Endothelial cell of umbilical vein (primary cell): ENCODE measurements at regions not wholly inside any gene's neighbourhood (a gene's known extent, or its start where the extent isn't known, plus 50 kb on each side); places are given as distances from the start of the nearest gene placed in this dataset.

ENCODE experiments used
- BruUV-seq: library from RNA; stranded (reverse); fragments of 400-500 nt; replicated peaks from 2 replicates; lab custom pipeline; 2021; lab: Mats Ljungman, UMichigan
- CTCF ChIA-PET: fragments of 300-600, 350-600 bp; sonication (Branson Sonifier 250); formaldehyde crosslinking; loops from one replicate; lab custom pipeline; 2021; ENCODE audit warnings: antibody characterized with exemption, inconsistent platforms; lab: Charles Lee
- POLR2A ChIA-PET: fragments of 300-600, 350-600 bp; sonication (Branson Sonifier 250); formaldehyde crosslinking; loops from one replicate; lab custom pipeline; 2021; ENCODE audit warnings: antibody characterized with exemption, inconsistent platforms; lab: Charles Lee
- DNase-seq: peaks from one replicate; pipeline ENCODE4 v3.0.0-alpha.2; 2011; ENCODE audit warnings: low read depth, low spot score
- FAIRE-seq: peaks from 2 replicates; lab custom pipeline; 2011; peaks lifted over from hg19 to GRCh38; lab: Jason Lieb, UNC
- H2AFZ ChIP-seq: 2 replicates; pipeline ENCODE4 v1.6.0; 2012; ENCODE audit warnings: low read depth, low read length, control low read depth, inconsistent platforms
- H3K27ac ChIP-seq: 2 replicates; pipeline ENCODE4 v1.5.1; 2011; ENCODE audit warnings: low read depth, mild to moderate bottlenecking, control low read depth, low read length, moderate library complexity; ENCODE audit not compliant: insufficient read depth
- H3K27me3 ChIP-seq, 2 experiments: 2 replicates each; pipeline versions ENCODE4 v1.6.0 to v1.6.1; 2011; ENCODE audit warnings: low read length in 2 of 2, mixed read lengths in 1 of 2; ENCODE audit not compliant: control insufficient read depth in 2 of 2, insufficient read depth in 2 of 2
- H3K36me3 ChIP-seq, 2 experiments: 2 replicates in 1 of 2; 3 replicates in 1 of 2; pipeline ENCODE4 v1.5.1; 2011; ENCODE audit warnings: low read length in 2 of 2, mild to moderate bottlenecking in 1 of 2, moderate library complexity in 1 of 2; ENCODE audit not compliant: control insufficient read depth in 2 of 2, insufficient read depth in 2 of 2; ENCODE audit errors: extremely low read depth in 1 of 2
- H3K4me1 ChIP-seq: 3 replicates; pipeline ENCODE4 v1.5.1; 2011; ENCODE audit warnings: mild to moderate bottlenecking, low read length; ENCODE audit not compliant: control insufficient read depth, insufficient read depth; ENCODE audit errors: extremely low read depth
- H3K4me2 ChIP-seq: 2 replicates; pipeline ENCODE4 v1.6.1; 2011; ENCODE audit warnings: low read length, control low read depth, mixed read lengths; ENCODE audit not compliant: insufficient read depth
- H3K4me3 ChIP-seq, 3 experiments: fragments of 200-600 bp in 1 of 3; sonication (generic), shearing (Covaris generic) in 1 of 3; replicated peaks in 1 of 3; 2 replicates each; pipeline ENCODE4 v1.5.1; 2011 to 2016; ENCODE audit warnings: control low read depth in 3 of 3, low read length in 3 of 3, mild to moderate bottlenecking in 2 of 3, inconsistent platforms in 1 of 3, low read depth in 1 of 3, moderate library complexity in 1 of 3; ENCODE audit not compliant: insufficient read depth in 1 of 3
- H3K79me2 ChIP-seq: 2 replicates; pipeline ENCODE4 v1.6.0; 2012; ENCODE audit warnings: low read length, inconsistent platforms; ENCODE audit not compliant: control insufficient read depth, insufficient read depth
- H3K9ac ChIP-seq: replicated peaks from 2 replicates; pipeline ENCODE3; 2011; ENCODE audit warnings: low read length, control low read depth; ENCODE audit not compliant: insufficient read depth; ENCODE audit errors: extremely low read depth
- H3K9me1 ChIP-seq: replicated peaks from 3 replicates; pipeline ENCODE4 v1.6.0; 2011; ENCODE audit warnings: mild to moderate bottlenecking, low read length; ENCODE audit not compliant: control insufficient read depth, insufficient read depth; ENCODE audit errors: extremely low read depth
- H3K9me3 ChIP-seq: replicated peaks from 2 replicates; pipeline ENCODE4 v1.5.1; 2012; ENCODE audit warnings: low read length, inconsistent platforms; ENCODE audit not compliant: control insufficient read depth, insufficient read depth
- H4K20me1 ChIP-seq: replicated peaks from 2 replicates; pipeline ENCODE3; 2011; ENCODE audit warnings: mild to moderate bottlenecking, low read length; ENCODE audit not compliant: control insufficient read depth, insufficient read depth; ENCODE audit errors: extremely low read depth
- EZH2 ChIP-seq: IDR thresholded peaks from 2 replicates; pipeline ENCODE4 v1.6.1; 2012; ENCODE audit warnings: borderline replicate concordance, low read depth, mild to moderate bottlenecking, moderate library complexity, low read length, inconsistent platforms; ENCODE audit not compliant: severe bottlenecking
- FOS ChIP-seq: IDR thresholded peaks from 2 replicates; pipeline ENCODE4 v1.6.1; 2011; ENCODE audit warnings: mild to moderate bottlenecking, low read length, moderate library complexity, borderline replicate concordance; ENCODE audit not compliant: insufficient read depth
- GATA2 ChIP-seq: IDR thresholded peaks from 2 replicates; pipeline ENCODE4 v1.7.0; 2011; ENCODE audit warnings: low read depth, mild to moderate bottlenecking, moderate library complexity, mixed read lengths, low read length; ENCODE audit not compliant: insufficient read length, insufficient read depth
- JUN ChIP-seq: IDR thresholded peaks from 2 replicates; pipeline ENCODE4 v1.6.1; 2011; ENCODE audit warnings: borderline replicate concordance, low read depth; ENCODE audit not compliant: insufficient read length, insufficient read depth
- MAX ChIP-seq: IDR thresholded peaks from 2 replicates; pipeline ENCODE4 v1.6.1; 2011; ENCODE audit not compliant: insufficient read depth, insufficient read length
- MYC ChIP-seq: IDR thresholded peaks from one replicate; pipeline ENCODE4 v1.6.1; 2011; ENCODE audit warnings: mild to moderate bottlenecking, low read depth, low read length
- POLR2A ChIP-seq: IDR thresholded peaks from 2 replicates; pipeline ENCODE4 v1.6.1; 2012; ENCODE audit warnings: low read depth, mild to moderate bottlenecking, control low read depth, low read length
- POLR2AphosphoS5 ChIP-seq: IDR thresholded peaks from 2 replicates; pipeline ENCODE4 v1.6.1; 2012; ENCODE audit warnings: low read depth, mild to moderate bottlenecking, control low read depth, low read length, moderate library complexity; ENCODE audit not compliant: insufficient read depth
- dilution Hi-C: fragments of 300-500 bp; cut with MboI; formaldehyde crosslinking; loops from one replicate; pipeline ENCODE4 v1.15.0; 2019; ENCODE audit warnings: low sequenced_read_pairs; ENCODE audit not compliant: extremely low pct_ligation_motif_present
- intact Hi-C: fragments of 100-400 bp; cut with micrococcal nuclease; formaldehyde crosslinking; loops from one replicate; pipeline ENCODE4 v1.10.0; 2022
- TF ChIP-seq, protein P1 (sequence below), 2 donors: IDR thresholded peaks; 1 replicate in 1 of 2; 2 replicates in 1 of 2; pipeline ENCODE4 v1.5.1; 2011; ENCODE audit warnings: low read length in 2 of 2, mild to moderate bottlenecking in 2 of 2, moderate library complexity in 2 of 2, control low read depth in 1 of 2, inconsistent platforms in 1 of 2, low read depth in 1 of 2; ENCODE audit not compliant: insufficient read depth in 1 of 2; ENCODE audit errors: extremely low read depth in 1 of 2

DNA sequence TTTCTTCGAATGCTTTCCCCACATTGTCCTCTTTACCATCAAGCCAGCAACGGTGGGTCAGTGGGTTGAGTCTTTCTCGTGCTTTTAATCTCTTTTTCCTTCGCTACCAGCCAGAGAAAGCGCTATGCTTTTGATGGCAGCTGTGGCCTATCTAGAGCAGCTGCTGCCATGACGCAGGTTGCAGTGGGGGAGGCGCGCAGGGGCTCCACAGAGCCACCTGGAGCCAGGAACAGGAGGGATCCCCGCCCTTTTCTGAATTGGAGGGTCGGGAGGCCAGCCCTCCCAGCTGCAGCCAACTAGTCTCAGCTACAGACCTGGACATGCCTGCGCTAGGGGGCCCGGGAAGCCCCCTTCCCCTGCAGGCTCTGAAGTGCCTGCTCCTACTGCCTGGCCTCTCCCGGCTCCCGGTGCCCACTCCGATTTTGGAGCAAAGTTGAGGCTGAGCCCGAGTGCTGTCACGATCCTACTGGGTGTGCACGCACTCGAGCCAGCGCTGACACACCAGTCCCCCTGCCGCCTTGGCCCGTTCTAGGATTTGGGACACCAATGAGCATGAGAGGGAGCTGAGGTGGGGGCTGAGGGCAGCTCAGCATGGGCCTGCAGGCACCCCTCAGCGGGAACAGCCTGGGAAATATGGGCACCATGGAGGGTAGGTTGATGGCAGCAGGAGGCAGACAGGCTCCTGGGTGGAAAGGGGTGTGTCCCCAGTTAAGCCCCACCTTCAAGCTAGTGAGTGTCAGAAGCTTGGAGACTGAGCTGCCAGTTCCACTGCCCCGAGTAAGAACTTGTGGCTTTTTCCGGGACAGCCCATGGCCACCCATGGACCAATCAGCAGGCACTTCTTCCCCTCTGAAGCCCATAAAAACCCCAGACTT is 784.2 kb downstream of the SLC6A15 start:
- H3K27me3 ChIP-seq, result no peaks in the 10 kb centered on the region
- no peak overlapping the region for H3K4me2 ChIP-seq
- BruUV-seq, result no TSS peak
- H3K36me3 ChIP-seq, result no peaks in the 10 kb centered on the region
- H3K4me1 ChIP-seq, result no peaks in the 10 kb centered on the region
- ChIA-PET CTCF (no interaction called here), POLR2A (no interaction called here)
- H4K20me1 ChIP-seq, result no peaks in the 10 kb centered on the region
- H3K27ac ChIP-seq, result no peak overlapping the region
- H3K79me2 ChIP-seq, result no peaks in the 10 kb centered on the region
- TF ChIP-seq, protein P1, sequence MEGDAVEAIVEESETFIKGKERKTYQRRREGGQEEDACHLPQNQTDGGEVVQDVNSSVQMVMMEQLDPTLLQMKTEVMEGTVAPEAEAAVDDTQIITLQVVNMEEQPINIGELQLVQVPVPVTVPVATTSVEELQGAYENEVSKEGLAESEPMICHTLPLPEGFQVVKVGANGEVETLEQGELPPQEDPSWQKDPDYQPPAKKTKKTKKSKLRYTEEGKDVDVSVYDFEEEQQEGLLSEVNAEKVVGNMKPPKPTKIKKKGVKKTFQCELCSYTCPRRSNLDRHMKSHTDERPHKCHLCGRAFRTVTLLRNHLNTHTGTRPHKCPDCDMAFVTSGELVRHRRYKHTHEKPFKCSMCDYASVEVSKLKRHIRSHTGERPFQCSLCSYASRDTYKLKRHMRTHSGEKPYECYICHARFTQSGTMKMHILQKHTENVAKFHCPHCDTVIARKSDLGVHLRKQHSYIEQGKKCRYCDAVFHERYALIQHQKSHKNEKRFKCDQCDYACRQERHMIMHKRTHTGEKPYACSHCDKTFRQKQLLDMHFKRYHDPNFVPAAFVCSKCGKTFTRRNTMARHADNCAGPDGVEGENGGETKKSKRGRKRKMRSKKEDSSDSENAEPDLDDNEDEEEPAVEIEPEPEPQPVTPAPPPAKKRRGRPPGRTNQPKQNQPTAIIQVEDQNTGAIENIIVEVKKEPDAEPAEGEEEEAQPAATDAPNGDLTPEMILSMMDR (IDR thresholded peaks at IDR 0.05; ENCODE audit: extremely low read depth in 1 of 2, insufficient read depth in 1 of 2, low read depth in 1 of 2, low read length in 2 of 2), result no peak
- TF ChIP-seq MAX (no peak), EZH2 (no peak), MYC (no peak), GATA2 (no peak), POLR2A (no peak), FOS (no peak), JUN (no peak), POLR2AphosphoS5 (no peak)
- no peak overlapping the region for H3K4me3 ChIP-seq
- no peak for FAIRE-seq
- intact Hi-C loops, result no loop called here
- H2AFZ ChIP-seq, result no peak overlapping the region
- no peaks in the 10 kb centered on the region for H3K9me1 ChIP-seq
- dilution Hi-C loops, result no loop called here
- H3K9me3 ChIP-seq, result no peaks in the 10 kb centered on the region
- DNase-seq, result no peak
- H3K9ac ChIP-seq, result no peak overlapping the region
